ENCODE measurements at regions not wholly inside any gene's neighbourhood (a gene's known extent, or its start where the extent isn't known, plus 50 kb on each side); places are given as distances from the start of the nearest gene placed in this dataset.

DNA sequence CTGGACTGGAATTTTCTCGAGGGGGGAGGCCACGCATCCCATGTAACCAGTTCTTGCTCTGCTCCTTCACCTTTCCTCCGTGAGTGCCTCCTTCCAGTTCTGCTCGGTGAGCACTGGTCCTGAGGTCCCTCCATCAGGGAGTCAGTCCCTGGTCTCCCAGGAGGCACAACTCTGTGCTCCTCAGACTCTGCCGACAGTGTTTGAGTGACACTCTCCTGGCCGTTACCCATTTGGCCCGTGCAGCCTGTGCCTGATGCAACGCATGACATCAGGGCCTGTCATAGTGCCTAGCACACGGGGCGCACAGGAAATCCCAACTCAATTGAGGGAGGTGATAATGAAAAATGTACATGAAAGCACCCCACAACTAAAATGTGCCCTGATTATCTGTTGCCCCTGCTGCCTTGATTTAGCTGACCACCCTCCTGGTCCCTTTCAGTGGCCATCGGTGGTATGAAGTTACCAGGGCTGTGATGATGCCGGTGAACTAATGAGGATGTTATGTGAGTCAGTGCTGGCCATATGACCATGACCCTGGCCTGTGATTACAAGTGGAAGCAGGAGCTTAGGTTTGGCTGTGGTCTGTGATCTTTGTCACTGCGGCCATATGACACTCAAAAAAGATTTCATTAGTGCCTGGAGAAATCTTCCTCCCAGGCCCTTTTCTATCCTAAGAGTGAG is 144.6 kb downstream of the TDRD15 start:
- no peak overlapping the region for H3K4me3 ChIP-seq (ENCODE audit: low read depth, low read length)
- DNase-seq (ENCODE audit: low read depth): no peak
- TF ChIP-seq CTCF (IDR thresholded peaks at IDR 0.05; ENCODE audit: insufficient read depth, low read length): no peak

GRCh38 chr2:21268878-21269224 is 145.1 kb downstream of the TDRD15 start:
- DNase-seq (ENCODE audit: low read depth): no peak
- no peak overlapping the region for H3K4me3 ChIP-seq (ENCODE audit: low read depth, low read length)
- TF ChIP-seq CTCF (IDR thresholded peaks at IDR 0.05; ENCODE audit: insufficient read depth, low read length): no peak

- no peak for DNase-seq (ENCODE audit: low read depth)
- no peak overlapping the region for H3K4me3 ChIP-seq (ENCODE audit: low read depth, low read length)
- no peak for TF ChIP-seq CTCF (IDR thresholded peaks at IDR 0.05; ENCODE audit: insufficient read depth, low read length)
These were observed 145.6 kb downstream of the TDRD15 start for GRCh38 chr2:21269382-21269781.

GRCh38 chr2:21270083-21270491 is 146.3 kb downstream of the TDRD15 start:
- no peak overlapping the region for H3K4me3 ChIP-seq (ENCODE audit: low read depth, low read length)
- no peak for TF ChIP-seq CTCF (IDR thresholded peaks at IDR 0.05; ENCODE audit: insufficient read depth, low read length)
- no peak for DNase-seq (ENCODE audit: low read depth)

- no peak overlapping the region for H3K4me3 ChIP-seq (ENCODE audit: low read depth, low read length)
- TF ChIP-seq CTCF (IDR thresholded peaks at IDR 0.05; ENCODE audit: insufficient read depth, low read length): no peak
- DNase-seq (ENCODE audit: low read depth): no peak
These were observed 146.9 kb downstream of the TDRD15 start for GRCh38 chr2:21270708-21271122.

- H3K4me3 ChIP-seq (ENCODE audit: low read depth, low read length): no peak overlapping the region
- DNase-seq (ENCODE audit: low read depth): no peak
- TF ChIP-seq CTCF (IDR thresholded peaks at IDR 0.05; ENCODE audit: insufficient read depth, low read length): no peak
These were observed 152.4 kb downstream of the TDRD15 start for GRCh38 chr2:21276163-21276562.

Measured in fibroblast of the aortic adventitia (primary cell).